ENCODE measurements at regions not wholly inside any gene's neighbourhood (a gene's known extent, or its start where the extent isn't known, plus 50 kb on each side); places are given as distances from the start of the nearest gene placed in this dataset.

- TF ChIP-seq, protein P1, sequence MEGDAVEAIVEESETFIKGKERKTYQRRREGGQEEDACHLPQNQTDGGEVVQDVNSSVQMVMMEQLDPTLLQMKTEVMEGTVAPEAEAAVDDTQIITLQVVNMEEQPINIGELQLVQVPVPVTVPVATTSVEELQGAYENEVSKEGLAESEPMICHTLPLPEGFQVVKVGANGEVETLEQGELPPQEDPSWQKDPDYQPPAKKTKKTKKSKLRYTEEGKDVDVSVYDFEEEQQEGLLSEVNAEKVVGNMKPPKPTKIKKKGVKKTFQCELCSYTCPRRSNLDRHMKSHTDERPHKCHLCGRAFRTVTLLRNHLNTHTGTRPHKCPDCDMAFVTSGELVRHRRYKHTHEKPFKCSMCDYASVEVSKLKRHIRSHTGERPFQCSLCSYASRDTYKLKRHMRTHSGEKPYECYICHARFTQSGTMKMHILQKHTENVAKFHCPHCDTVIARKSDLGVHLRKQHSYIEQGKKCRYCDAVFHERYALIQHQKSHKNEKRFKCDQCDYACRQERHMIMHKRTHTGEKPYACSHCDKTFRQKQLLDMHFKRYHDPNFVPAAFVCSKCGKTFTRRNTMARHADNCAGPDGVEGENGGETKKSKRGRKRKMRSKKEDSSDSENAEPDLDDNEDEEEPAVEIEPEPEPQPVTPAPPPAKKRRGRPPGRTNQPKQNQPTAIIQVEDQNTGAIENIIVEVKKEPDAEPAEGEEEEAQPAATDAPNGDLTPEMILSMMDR (IDR thresholded peaks at IDR 0.05): peak; percentile 10; the same call in 1 of the 2 replicates
- no peak for TF ChIP-seq ZFX (IDR thresholded peaks at IDR 0.05; ENCODE audit: borderline replicate concordance)
Observed at GRCh38 chr10:101287997-101288635, 58.9 kb upstream of the LBX1 start.
